COLO668 (cell line): ENCODE measurements at regions not wholly inside any gene's neighbourhood (a gene's known extent, or its start where the extent isn't known, plus 50 kb on each side); places are given as distances from the start of the nearest gene placed in this dataset.
"Not testable (repeated sequence)": the region's sequence is repeated elsewhere in the genome, so short reads cannot be mapped to it uniquely, and the experiment has no call there.

Experiments used
- DNase-seq: peaks from one replicate; lab custom pipeline; 2025; ENCODE audit not compliant: unreplicated experiment; lab: John Stamatoyannopoulos, UW

GRCh38 chr18:995629-996028 is 91.0 kb downstream of the ADCYAP1 start:
- DNase-seq, result no peak

- no peak for DNase-seq
These were observed 92.8 kb downstream of the ADCYAP1 start for GRCh38 chr18:997499-997898.

- DNase-seq, result no peak
These were observed 94.3 kb downstream of the ADCYAP1 start for GRCh38 chr18:998936-999335.

- DNase-seq, result no peak
These were observed 98.0 kb downstream of the ADCYAP1 start for GRCh38 chr18:1002653-1003178.

- no peak for DNase-seq
These were observed 98.8 kb downstream of the ADCYAP1 start for GRCh38 chr18:1003499-1003898.

- no peak for DNase-seq
These were observed 101.6 kb downstream of the ADCYAP1 start for GRCh38 chr18:1006304-1006703.

- DNase-seq, result no peak
These were observed 102.3 kb downstream of the ADCYAP1 start for GRCh38 chr18:1006965-1007364.

- no peak for DNase-seq
These were observed 106.7 kb downstream of the ADCYAP1 start for GRCh38 chr18:1011349-1011748.

- DNase-seq, result no peak
These were observed 108.1 kb downstream of the ADCYAP1 start for GRCh38 chr18:1012775-1013174.

GRCh38 chr18:1013951-1014350 is 109.3 kb downstream of the ADCYAP1 start:
- no peak for DNase-seq

GRCh38 chr18:1014509-1014908 is 109.8 kb downstream of the ADCYAP1 start:
- peak; percentile 20 for DNase-seq

- DNase-seq, result no peak
These were observed 110.4 kb downstream of the ADCYAP1 start for GRCh38 chr18:1014951-1015624.

- DNase-seq, result no peak
These were observed 111.1 kb downstream of the ADCYAP1 start for GRCh38 chr18:1015777-1016176.

GRCh38 chr18:1017227-1018058 is 112.8 kb downstream of the ADCYAP1 start:
- no peak for DNase-seq

GRCh38 chr18:1018181-1018681 is 113.6 kb downstream of the ADCYAP1 start:
- no peak for DNase-seq

- DNase-seq, result no peak
These were observed 114.5 kb downstream of the ADCYAP1 start for GRCh38 chr18:1019191-1019590.

GRCh38 chr18:1020731-1021344 is 116.2 kb downstream of the ADCYAP1 start:
- no peak for DNase-seq

- no peak for DNase-seq
These were observed 122.3 kb downstream of the ADCYAP1 start for GRCh38 chr18:1026930-1027329.

GRCh38 chr18:1033092-1033491 is 128.4 kb downstream of the ADCYAP1 start:
- DNase-seq, result not testable (repeated sequence)

GRCh38 chr18:1034971-1035370 is 130.3 kb downstream of the ADCYAP1 start:
- no peak for DNase-seq

- no peak for DNase-seq
These were observed 132.3 kb downstream of the ADCYAP1 start for GRCh38 chr18:1036926-1037325.

GRCh38 chr18:1037776-1038175 is 133.1 kb downstream of the ADCYAP1 start:
- no peak for DNase-seq
